HCT116 (cell line): ENCODE measurements at regions not wholly inside any gene's neighbourhood (a gene's known extent, or its start where the extent isn't known, plus 50 kb on each side); places are given as distances from the start of the nearest gene placed in this dataset.

Experiments used
- ATAC-seq: fragments of 200-7000 bp; cut with Tn5 transposase; 2 replicates; pipeline ENCODE4 v1.9.1; 2020; ENCODE audit warnings: mild to moderate bottlenecking, moderate library complexity
- BruUV-seq: library from RNA; stranded (reverse); fragments of 400-500 nt; replicated peaks from 2 replicates; lab custom pipeline; 2021; lab: Mats Ljungman, UMichigan
- CTCF ChIA-PET: fragments of 300-600 bp; sonication (Branson Sonifier 250); formaldehyde crosslinking; loops from one replicate; lab custom pipeline; 2021; ENCODE audit warnings: antibody characterized with exemption; lab: Charles Lee
- POLR2A ChIA-PET: fragments of 300-600, 350-600 bp; sonication (Branson Sonifier 250); formaldehyde crosslinking; loops from one replicate; lab custom pipeline; 2021; ENCODE audit warnings: antibody characterized with exemption; lab: Charles Lee
- RAD21 ChIA-PET, 2 experiments: fragments of 300-600 bp; sonication (Branson Sonifier 250); formaldehyde crosslinking; loops; one replicate each; lab custom pipeline; 2023; ENCODE audit warnings: low total read pairs in 2 of 2; ENCODE audit not compliant: uncharacterized antibody in 2 of 2, unreplicated experiment in 2 of 2, low non-redundant PET in 1 of 2; lab: Charles Lee
- DNase-seq: peaks from one replicate; pipeline ENCODE4 v3.0.0-alpha.2; 2010; ENCODE audit warnings: low read depth, low spot score
- H2AFZ ChIP-seq: fragments of 200-600 bp; shearing (Covaris generic), sonication (generic); 2 replicates; pipeline ENCODE4 v1.6.1; 2017; ENCODE audit warnings: low read depth, mixed run types, mixed read lengths, antibody characterized with exemption, low read length; ENCODE audit not compliant: poor library complexity, severe bottlenecking
- H3K27ac ChIP-seq: 2 replicates; pipeline ENCODE4 v1.5.1; 2012; ENCODE audit warnings: low read depth, low read length
- H3K27me3 ChIP-seq: fragments of 200-600 bp; sonication (generic); 2 replicates; pipeline ENCODE4 v1.6.1; 2016; ENCODE audit warnings: mixed run types, low read length, mixed read lengths; ENCODE audit not compliant: insufficient read depth
- H3K36me3 ChIP-seq, 2 experiments: fragments of 200-500 bp in 1 of 2; fragments of 200-600 bp in 1 of 2; sonication (Bioruptor generic) in 1 of 2; sonication (generic) in 1 of 2; 2 replicates each; pipeline versions ENCODE4 v1.5.1 to v1.6.1; 2014 to 2016; ENCODE audit warnings: low read length in 2 of 2, inconsistent platforms in 1 of 2, mixed read lengths in 1 of 2, mixed run types in 1 of 2; ENCODE audit not compliant: insufficient read depth in 2 of 2, control insufficient read depth in 1 of 2
- H3K4me1 ChIP-seq, 2 experiments: fragments of 200-600 bp in 1 of 2; sonication (generic) in 1 of 2; 2 replicates each; pipeline versions ENCODE4 v1.5.1 to v1.6.1; 2012 to 2017; ENCODE audit warnings: low read length in 2 of 2, inconsistent platforms in 1 of 2, mild to moderate bottlenecking in 1 of 2, mixed read lengths in 1 of 2, mixed run types in 1 of 2, moderate library complexity in 1 of 2; ENCODE audit not compliant: insufficient read depth in 2 of 2, control insufficient read depth in 1 of 2
- H3K4me2 ChIP-seq: fragments of 200-600 bp; sonication (generic); 2 replicates; pipeline ENCODE4 v1.6.1; 2017; ENCODE audit warnings: mixed run types, low read length, mixed read lengths
- H3K4me3 ChIP-seq, 2 experiments: fragments of 200-600 bp in 1 of 2; sonication (generic) in 1 of 2; replicated peaks in 1 of 2; 2 replicates each; pipeline ENCODE4 v1.5.1; 2011 to 2016; ENCODE audit warnings: low read length in 2 of 2, control low read depth in 1 of 2, low read depth in 1 of 2, mild to moderate bottlenecking in 1 of 2, mixed read lengths in 1 of 2, mixed run types in 1 of 2
- H3K79me2 ChIP-seq: fragments of 200-600 bp; sonication (generic); 2 replicates; pipeline ENCODE4 v1.6.1; 2017; ENCODE audit warnings: mild to moderate bottlenecking, mixed run types, low read length, moderate library complexity, mixed read lengths; ENCODE audit not compliant: insufficient read depth
- H3K9ac ChIP-seq: fragments of 200-600 bp; sonication (generic); 2 replicates; pipeline ENCODE4 v1.6.1; 2016; ENCODE audit warnings: low read length, mixed read lengths
- H3K9me2 ChIP-seq: fragments of 200-600 bp; sonication (generic), shearing (Covaris generic); 2 replicates; pipeline ENCODE4 v1.6.1; 2017; ENCODE audit warnings: mixed run types, mild to moderate bottlenecking, moderate library complexity; ENCODE audit not compliant: insufficient read depth
- H3K9me3 ChIP-seq, 2 experiments: fragments of 200-500 bp in 1 of 2; fragments of 200-600 bp in 1 of 2; sonication (Bioruptor generic) in 1 of 2; sonication (generic) in 1 of 2; 2 replicates each; pipeline ENCODE4 v1.6.1; 2014 to 2017; ENCODE audit warnings: low read length in 2 of 2, mixed read lengths in 2 of 2, inconsistent platforms in 1 of 2, low read depth in 1 of 2, mild to moderate bottlenecking in 1 of 2, mixed run types in 1 of 2, moderate library complexity in 1 of 2; ENCODE audit not compliant: control insufficient read depth in 1 of 2, insufficient read depth in 1 of 2
- H4K20me1 ChIP-seq: fragments of 200-600 bp; sonication (generic), shearing (Covaris generic); 2 replicates; pipeline ENCODE4 v1.6.1; 2017; ENCODE audit warnings: mixed run types, mild to moderate bottlenecking, moderate library complexity; ENCODE audit not compliant: insufficient read depth
- ATF3 ChIP-seq: IDR thresholded peaks from 2 replicates; pipeline ENCODE4 v1.6.1; 2012
- CBX3 ChIP-seq: IDR thresholded peaks from 2 replicates; pipeline ENCODE4 v1.6.1; 2012; ENCODE audit warnings: low read depth
- EGR1 ChIP-seq: IDR thresholded peaks from 2 replicates; pipeline ENCODE4 v1.6.1; 2012; ENCODE audit warnings: low read depth
- ELF1 ChIP-seq: IDR thresholded peaks from 2 replicates; pipeline ENCODE4 v1.6.1; 2012; ENCODE audit warnings: low read depth, borderline replicate concordance
- EZH2 ChIP-seq: fragments of 200-600 bp; sonication (generic); IDR thresholded peaks from 2 replicates; pipeline ENCODE4 v1.6.1; 2017; ENCODE audit warnings: antibody characterized with exemption, mixed run types
- EZH2phosphoT487 ChIP-seq: fragments of 200-600 bp; IDR thresholded peaks from 2 replicates; pipeline ENCODE4 v1.6.1; 2018; ENCODE audit warnings: antibody characterized with exemption, borderline replicate concordance
- JUND ChIP-seq: IDR thresholded peaks from 2 replicates; pipeline ENCODE4 v1.6.1; 2012
- POLR2A ChIP-seq: IDR thresholded peaks from 2 replicates; pipeline ENCODE4 v1.7.0; 2011; ENCODE audit warnings: borderline replicate concordance; ENCODE audit not compliant: insufficient read depth, insufficient read length; ENCODE audit errors: extremely low read depth
- POLR2AphosphoS5 ChIP-seq: IDR thresholded peaks from 2 replicates; pipeline ENCODE4 v1.6.1; 2011; ENCODE audit warnings: mild to moderate bottlenecking, low read depth, low read length, moderate library complexity
- RAD21 ChIP-seq: IDR thresholded peaks from 2 replicates; pipeline ENCODE4 v1.6.1; 2012; ENCODE audit warnings: low read depth, mild to moderate bottlenecking
- SIN3A ChIP-seq: IDR thresholded peaks from 2 replicates; pipeline ENCODE4 v1.6.1; 2012; ENCODE audit warnings: low read depth
- SP1 ChIP-seq: IDR thresholded peaks from 2 replicates; pipeline ENCODE4 v1.6.1; 2012; ENCODE audit warnings: low read depth
- YY1 ChIP-seq: IDR thresholded peaks from 2 replicates; pipeline ENCODE4 v1.6.1; 2011; ENCODE audit warnings: low read length, low read depth, moderate library complexity, mild to moderate bottlenecking; ENCODE audit not compliant: insufficient replicate concordance; ENCODE audit errors: extremely low read depth
- ZBTB33 ChIP-seq: IDR thresholded peaks from 2 replicates; pipeline ENCODE4 v1.6.1; 2011; ENCODE audit warnings: mild to moderate bottlenecking, low read length, moderate library complexity; ENCODE audit not compliant: insufficient replicate concordance; ENCODE audit errors: extremely low read depth
- ZFX ChIP-seq: fragments of 450-650 bp; IDR thresholded peaks from 2 replicates; pipeline ENCODE4 v1.6.1; 2017
- ZNF274 ChIP-seq: fragments of 200-500 bp; sonication (Bioruptor generic); IDR thresholded peaks from 2 replicates; pipeline ENCODE4 v1.6.1; 2014; ENCODE audit warnings: mild to moderate bottlenecking, low read depth, low read length, inconsistent platforms
- intact Hi-C: fragments of 100-400 bp; cut with micrococcal nuclease; formaldehyde crosslinking; loops from 2 replicates; pipeline ENCODE4 v1.10.0; 2022

GRCh38 chr2:35000453-35000852 lies 1355.1 kb upstream of the CRIM1 start:
- no TSS peak for BruUV-seq
- TF ChIP-seq SIN3A (no peak), ELF1 (no peak), JUND (no peak), YY1 (no peak), CBX3 (no peak), EGR1 (no peak), ZFX (no peak), SP1 (no peak), RAD21 (no peak), ZBTB33 (no peak), POLR2AphosphoS5 (no peak), EZH2phosphoT487 (no peak), ZNF274 (no peak), ATF3 (no peak), POLR2A (no peak), EZH2 (no peak)
- H3K9me3 ChIP-seq = peaks cover 0 to 9% of the 10 kb centered on the region in 2 experiments; a peak in 3 of 4 replicates
- intact Hi-C loops = no loop called here
- ATAC-seq (no peak), DNase-seq (no peak)
- no peak overlapping the region for H3K9ac ChIP-seq
- no peaks in the 10 kb centered on the region for H3K79me2 ChIP-seq
- H4K20me1 ChIP-seq = no peaks in the 10 kb centered on the region
- H3K4me3 ChIP-seq = no peak overlapping the region
- no peak overlapping the region for H3K27ac ChIP-seq
- ChIA-PET CTCF (no interaction called here), POLR2A (no interaction called here), RAD21 (no interaction called here)
- no peaks in the 10 kb centered on the region for H3K36me3 ChIP-seq
- H2AFZ ChIP-seq = no peak overlapping the region
- H3K4me2 ChIP-seq = no peak overlapping the region
- H3K9me2 ChIP-seq = no peaks in the 10 kb centered on the region
- H3K27me3 ChIP-seq = no peaks in the 10 kb centered on the region
- H3K4me1 ChIP-seq = no peaks in the 10 kb centered on the region
